Breast epithelium (tissue), 4 donors: ENCODE measurements at regions not wholly inside any gene's neighbourhood (a gene's known extent, or its start where the extent isn't known, plus 50 kb on each side); places are given as distances from the start of the nearest gene placed in this dataset.

ENCODE experiments used
- DNase-seq, 2 donors: peaks; one replicate each; pipeline ENCODE4 v3.0.0-alpha.2; 2019; ENCODE audit warnings: low spot score in 2 of 2
- H3K27ac ChIP-seq, 2 donors: fragments of 200-600 bp; sonication (generic) in 1 of 2; one replicate each; pipeline ENCODE4 v1.5.1; 2016 to 2019; ENCODE audit warnings: mild to moderate bottlenecking in 1 of 2
- H3K27me3 ChIP-seq, 2 donors: fragments of 200-600 bp; sonication (generic) in 1 of 2; one replicate each; pipeline versions ENCODE4 v1.5.1 to v1.6.0; 2017 to 2019; ENCODE audit warnings: control low read depth in 1 of 2, mild to moderate bottlenecking in 1 of 2
- H3K36me3 ChIP-seq: fragments of 200-600 bp; one replicate; pipeline ENCODE4 v1.5.1; 2019
- H3K4me1 ChIP-seq, 2 donors: fragments of 200-600 bp; sonication (generic); one replicate each; pipeline ENCODE4 v1.5.1; 2016 to 2019; ENCODE audit warnings: control low read depth in 1 of 2
- H3K4me3 ChIP-seq, 3 donors: fragments of 200-600 bp; sonication (generic); 1 replicate in 2 of 3; 2 replicates in 1 of 3; pipeline ENCODE4 v1.5.1; 2016 to 2019; ENCODE audit warnings: mild to moderate bottlenecking in 3 of 3, moderate library complexity in 2 of 3
- H3K9me3 ChIP-seq, 2 donors: fragments of 200-600 bp; sonication (generic) in 1 of 2; one replicate each; pipeline ENCODE4 v1.5.1; 2016 to 2019; ENCODE audit warnings: control low read depth in 1 of 2
- CTCF ChIP-seq, 3 donors: fragments of 450-650 bp; IDR thresholded peaks; one replicate each; pipeline ENCODE4 v1.5.1; 2016 to 2017; ENCODE audit warnings: antibody characterized with exemption in 3 of 3, mild to moderate bottlenecking in 3 of 3, moderate library complexity in 3 of 3
- POLR2A ChIP-seq: fragments of 450-650 bp; IDR thresholded peaks from one replicate; pipeline ENCODE4 v1.6.1; 2016; ENCODE audit warnings: antibody characterized with exemption, mild to moderate bottlenecking, moderate library complexity
- POLR2AphosphoS5 ChIP-seq, 3 donors: sonication (generic); formaldehyde crosslinking; IDR thresholded peaks; one replicate each; pipeline ENCODE4 v1.6.1; 2017; ENCODE audit warnings: antibody characterized with exemption in 3 of 3
- intact Hi-C: fragments of 100-400 bp; cut with DNase I; formaldehyde crosslinking; loops from one replicate; pipeline ENCODE4 v1.15.1; 2023; ENCODE audit warnings: low total_unique reads

- Histone ChIP-seq H3K27ac (no peak overlapping the region), H3K4me3 (no peak overlapping the region), H3K4me1 (no peaks in the 10 kb centered on the region), H3K9me3 (no peaks in the 10 kb centered on the region), H3K27me3 (no peaks in the 10 kb centered on the region), H3K36me3 (no peaks in the 10 kb centered on the region)
- TF ChIP-seq POLR2AphosphoS5 (IDR thresholded peaks at IDR 0.05) (no peak), CTCF (IDR thresholded peaks at IDR 0.05) (no peak), POLR2A (no peak)
- no peak for DNase-seq
- intact Hi-C loops, result no loop called here
Observed at GRCh38 chr16:54437921-54438320, 151.3 kb upstream of the IRX3 start.

DNA sequence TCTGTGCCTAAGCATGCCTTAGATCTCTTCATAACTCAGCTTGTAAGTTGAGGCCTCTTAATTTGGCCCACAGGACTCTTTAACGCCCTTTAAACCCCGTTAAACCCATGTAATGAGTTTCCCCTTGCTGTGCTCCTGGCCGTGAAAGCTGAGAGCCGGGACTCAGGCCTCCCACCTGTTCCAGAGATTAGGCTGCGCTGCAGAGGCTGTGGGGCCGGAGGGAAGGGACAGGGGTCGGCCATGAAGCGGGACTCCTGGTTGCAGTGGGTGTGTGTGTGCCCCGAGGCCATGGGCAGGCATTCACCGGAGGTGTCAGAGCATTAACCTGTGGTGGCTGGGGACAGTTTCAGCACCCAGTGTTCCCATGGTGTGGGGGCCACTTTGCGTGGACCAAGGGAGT lies 150.8 kb upstream of the IRX3 start:
- no peak for DNase-seq
- Histone ChIP-seq H3K4me1 (no peaks in the 10 kb centered on the region), H3K27ac (no peak overlapping the region), H3K9me3 (no peaks in the 10 kb centered on the region), H3K27me3 (no peaks in the 10 kb centered on the region), H3K4me3 (no peak overlapping the region), H3K36me3 (no peaks in the 10 kb centered on the region)
- intact Hi-C loops, result no loop called here
- no peak for TF ChIP-seq POLR2AphosphoS5 (IDR thresholded peaks at IDR 0.05)

DNA sequence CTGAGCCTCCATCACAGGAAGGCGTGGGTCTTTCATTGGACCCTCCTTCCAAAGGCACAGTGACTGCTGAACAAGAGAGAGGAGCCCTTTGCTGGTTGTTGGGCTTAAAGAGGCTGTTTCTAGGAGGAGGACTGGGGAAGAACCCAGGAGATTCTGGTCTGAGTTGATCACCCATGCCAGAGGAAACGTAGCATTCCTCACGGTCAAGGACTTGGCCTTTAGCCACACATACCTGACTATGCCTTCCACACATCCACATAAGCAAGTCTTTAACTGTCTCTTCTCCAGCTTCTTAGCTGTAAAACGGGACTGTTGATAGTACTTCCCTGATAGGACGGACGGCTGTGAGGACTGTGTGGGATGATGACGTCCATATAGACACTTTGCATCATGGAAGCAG lies 149.8 kb upstream of the IRX3 start:
- no peaks in the 10 kb centered on the region for H3K9me3 ChIP-seq
- no peak overlapping the region for H3K4me3 ChIP-seq
- no peak for TF ChIP-seq POLR2AphosphoS5 (IDR thresholded peaks at IDR 0.05)
- TF ChIP-seq POLR2A, result no peak
- TF ChIP-seq CTCF (IDR thresholded peaks at IDR 0.05), result no peak
- H3K4me1 ChIP-seq, result no peaks in the 10 kb centered on the region
- no peaks in the 10 kb centered on the region for H3K36me3 ChIP-seq
- intact Hi-C loops, result no loop called here
- no peak for DNase-seq
- H3K27ac ChIP-seq, result no peak overlapping the region
- no peaks in the 10 kb centered on the region for H3K27me3 ChIP-seq

- intact Hi-C loops, result no loop called here
- H3K36me3 ChIP-seq, result no peaks in the 10 kb centered on the region
- H3K27me3 ChIP-seq, result no peaks in the 10 kb centered on the region
- no peak overlapping the region for H3K27ac ChIP-seq
- no peaks in the 10 kb centered on the region for H3K9me3 ChIP-seq
- H3K4me1 ChIP-seq, result no peaks in the 10 kb centered on the region
- H3K4me3 ChIP-seq, result no peak overlapping the region
- TF ChIP-seq POLR2A (no peak), POLR2AphosphoS5 (IDR thresholded peaks at IDR 0.05) (no peak), CTCF (IDR thresholded peaks at IDR 0.05) (no peak)
- DNase-seq, result no peak
Observed at GRCh38 chr16:54434859-54435258, 148.3 kb upstream of the IRX3 start.

GRCh38 chr16:54432897-54433229 lies 146.3 kb upstream of the IRX3 start:
- no peak for DNase-seq
- H3K4me3 ChIP-seq, result no peak overlapping the region
- TF ChIP-seq POLR2AphosphoS5 (IDR thresholded peaks at IDR 0.05) (no peak), POLR2A (no peak)
- no peaks in the 10 kb centered on the region for H3K9me3 ChIP-seq
- intact Hi-C loops, result no loop called here
- no peaks in the 10 kb centered on the region for H3K36me3 ChIP-seq
- H3K27ac ChIP-seq, result peak overlapping the region; percentile 81 to 85
- no peaks in the 10 kb centered on the region for H3K4me1 ChIP-seq
- H3K27me3 ChIP-seq, result no peaks in the 10 kb centered on the region

GRCh38 chr16:54431997-54432896 lies 145.7 kb upstream of the IRX3 start:
- no peaks in the 10 kb centered on the region for H3K27me3 ChIP-seq

More at GRCh38 chr16:54431997-54432896, 145.7 kb upstream of the IRX3 start:
- Histone ChIP-seq H3K36me3 (no peaks in the 10 kb centered on the region), H3K27ac (peak overlapping the region; percentile 81 to 85), H3K4me3 (no peak overlapping the region), H3K9me3 (no peaks in the 10 kb centered on the region), H3K4me1 (no peaks in the 10 kb centered on the region)
- intact Hi-C loops, result no loop called here
- TF ChIP-seq CTCF (IDR thresholded peaks at IDR 0.05), result no peak
- TF ChIP-seq POLR2AphosphoS5 (IDR thresholded peaks at IDR 0.05), result peak in 1 of 3 donors; percentile 29
- peak in 1 of 2 donors; percentile 81 for DNase-seq
